Activated naive CD4-positive, alpha-beta T cell treated with anti-CD3 and anti-CD28 coated beads for 36 hours (primary cell): ENCODE measurements at regions not wholly inside any gene's neighbourhood (a gene's known extent, or its start where the extent isn't known, plus 50 kb on each side); places are given as distances from the start of the nearest gene placed in this dataset.

Experiments
- CTCF ChIA-PET: fragments of 350-600 bp; sonication (Branson Sonifier 250); formaldehyde crosslinking; loops from one replicate; lab custom pipeline; 2021; ENCODE audit warnings: antibody characterized with exemption; lab: Charles Lee
- DNase-seq: peaks from one replicate; pipeline ENCODE4 v3.0.0-alpha.2; 2020
- H3K27ac Mint-ChIP-seq: one replicate; pipeline ENCODE4 v1.8.0; 2021; ENCODE audit warnings: mild to moderate bottlenecking, mixed read lengths
- H3K27me3 Mint-ChIP-seq: one replicate; pipeline ENCODE4 v1.8.0; 2021; ENCODE audit warnings: low read depth, mixed read lengths
- H3K36me3 Mint-ChIP-seq: one replicate; pipeline ENCODE4 v1.8.0; 2021; ENCODE audit warnings: low read depth, mixed read lengths
- H3K4me1 Mint-ChIP-seq: one replicate; pipeline ENCODE4 v1.8.0; 2021; ENCODE audit warnings: low read depth, mixed read lengths
- H3K4me3 Mint-ChIP-seq: one replicate; pipeline ENCODE4 v1.8.0; 2021; ENCODE audit warnings: mild to moderate bottlenecking, moderate library complexity, mixed read lengths
- H3K9me3 Mint-ChIP-seq: one replicate; pipeline ENCODE4 v1.8.0; 2021; ENCODE audit warnings: mixed read lengths
- intact Hi-C: fragments of 100-400 bp; cut with micrococcal nuclease; formaldehyde crosslinking; loops from one replicate; pipeline ENCODE4 v1.15.1; 2023

DNA sequence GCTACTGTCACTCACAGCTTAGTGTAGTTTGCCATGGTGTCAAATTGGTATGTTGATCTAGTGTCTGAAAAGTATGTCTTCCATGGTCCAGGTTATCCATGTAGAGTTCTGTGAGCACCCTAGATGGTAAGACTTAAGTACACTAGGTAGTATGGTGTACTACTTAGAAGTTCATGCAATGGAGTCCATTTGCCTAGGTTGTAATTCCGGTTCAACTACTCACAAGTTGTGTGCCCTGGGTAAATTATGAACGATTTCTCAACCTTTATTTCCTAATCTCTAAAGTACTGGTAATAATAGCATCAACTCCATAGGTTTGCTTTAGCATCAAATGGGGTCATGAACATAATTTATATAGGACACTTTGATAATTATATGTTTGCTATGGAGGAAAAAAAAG lies 666.2 kb upstream of the CELF2 start:
- Mint-ChIP-seq H3K4me3 (no peak overlapping the region), H3K36me3 (no peaks in the 10 kb centered on the region), H3K9me3 (no peaks in the 10 kb centered on the region), H3K27ac (no peak overlapping the region), H3K27me3 (peaks cover 2% of the 10 kb centered on the region), H3K4me1 (no peaks in the 10 kb centered on the region)
- CTCF ChIA-PET: interaction anchor here (0.8 kb wide), 1 partner anchor 250 kb away, joined by 6 read pairs; no protein-coding TSS in a partner anchor
- intact Hi-C loops: no loop called here
- no peak for DNase-seq

DNA sequence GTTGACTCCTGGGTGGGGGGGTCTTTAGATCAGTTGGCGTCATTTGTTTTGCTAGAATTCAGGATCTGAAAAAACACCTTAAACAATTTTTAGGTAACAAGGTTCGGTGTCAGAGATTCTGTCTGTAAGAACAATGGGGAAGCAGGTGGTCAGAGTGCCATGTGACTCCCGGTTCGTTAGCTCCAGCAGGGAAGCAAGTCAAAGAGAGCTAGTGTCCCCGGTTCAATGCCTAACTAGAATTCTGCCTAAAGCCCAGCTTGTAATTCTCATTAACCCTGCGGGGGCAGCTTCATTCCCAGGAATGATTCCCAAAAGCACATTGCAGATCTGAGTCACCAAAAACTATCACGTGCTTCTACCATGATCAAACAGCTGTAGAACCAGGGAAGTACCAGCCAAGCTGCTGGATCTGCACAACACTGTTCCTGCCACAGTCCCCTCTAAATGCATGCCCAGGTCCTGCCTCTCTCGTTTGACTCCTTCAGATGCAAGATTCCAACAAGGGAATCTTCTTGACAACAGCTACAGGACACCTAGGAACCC lies 664.3 kb upstream of the CELF2 start:
- Mint-ChIP-seq H3K9me3 (peaks cover 1% of the 10 kb centered on the region), H3K27ac (no peak overlapping the region), H3K4me1 (no peaks in the 10 kb centered on the region), H3K4me3 (no peak overlapping the region), H3K27me3 (peaks cover 7% of the 10 kb centered on the region), H3K36me3 (no peaks in the 10 kb centered on the region)
- CTCF ChIA-PET: interaction anchor here (0.6 kb wide), 1 partner anchor 142 kb away, joined by 3 read pairs; no protein-coding TSS in a partner anchor
- intact Hi-C loops: no loop called here
- DNase-seq: no peak

DNA sequence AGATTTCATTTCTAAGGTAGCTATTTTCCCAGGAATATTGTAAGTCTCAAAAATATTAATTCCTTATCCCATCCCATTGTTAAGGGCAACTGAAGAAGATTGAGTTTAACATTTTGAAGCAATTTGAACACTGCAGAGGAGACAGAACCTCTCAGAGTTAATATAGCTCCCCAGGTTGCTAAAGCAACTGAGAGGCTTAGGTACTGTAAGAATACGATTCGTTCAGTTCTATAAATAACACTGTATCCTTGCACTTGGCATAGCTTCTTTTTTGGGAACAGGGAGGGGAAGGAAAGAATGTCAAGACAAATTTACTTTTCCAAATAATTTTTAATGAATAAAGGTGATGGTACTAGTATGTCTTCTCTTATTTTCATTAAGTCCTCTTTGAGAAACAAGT lies 658.4 kb upstream of the CELF2 start:
- CTCF ChIA-PET: no interaction called here
- H3K4me1 Mint-ChIP-seq: no peaks in the 10 kb centered on the region
- peaks cover 19% of the 10 kb centered on the region for H3K27me3 Mint-ChIP-seq
- intact Hi-C loops: no loop called here
- DNase-seq: no peak
- no peaks in the 10 kb centered on the region for H3K36me3 Mint-ChIP-seq
- peaks cover 1% of the 10 kb centered on the region for H3K9me3 Mint-ChIP-seq
- H3K27ac Mint-ChIP-seq: no peak overlapping the region
- H3K4me3 Mint-ChIP-seq: no peak overlapping the region

DNA sequence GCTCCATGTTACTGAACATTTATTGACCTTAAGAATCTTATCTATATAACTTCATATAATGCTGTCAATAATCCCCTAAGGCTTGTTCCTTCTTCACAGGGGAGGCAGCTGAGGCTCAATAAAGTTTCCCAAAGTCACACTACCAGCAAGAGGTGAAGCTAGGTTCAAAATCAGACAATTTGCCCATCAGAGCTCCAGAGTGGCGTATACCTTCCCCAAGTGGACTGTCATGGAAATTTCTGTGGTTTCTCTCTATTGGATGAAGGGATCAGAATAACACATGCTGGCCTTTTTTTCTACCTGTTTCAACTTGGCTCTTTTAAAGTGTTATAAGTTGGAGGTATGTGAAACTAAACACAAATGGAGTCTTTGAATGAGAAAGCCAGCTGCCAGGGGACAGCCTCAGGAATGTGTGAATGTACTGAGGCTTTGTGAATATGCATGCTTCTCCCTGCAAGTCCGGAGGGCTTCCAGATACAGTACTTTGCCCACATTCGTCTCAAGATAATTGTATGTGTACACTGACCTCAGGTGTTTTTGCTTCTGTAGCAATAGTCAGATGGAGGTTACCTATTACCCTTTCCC lies 656.3 kb upstream of the CELF2 start:
- CTCF ChIA-PET: interaction anchor here (0.6 kb wide), 1 partner anchor 58 kb away, joined by 3 read pairs; no protein-coding TSS in a partner anchor
- Mint-ChIP-seq H3K4me3 (no peak overlapping the region), H3K27me3 (peaks cover 24% of the 10 kb centered on the region), H3K27ac (no peak overlapping the region), H3K9me3 (peaks cover 1% of the 10 kb centered on the region), H3K36me3 (no peaks in the 10 kb centered on the region), H3K4me1 (no peaks in the 10 kb centered on the region)
- no peak for DNase-seq
- intact Hi-C loops: no loop called here

DNA sequence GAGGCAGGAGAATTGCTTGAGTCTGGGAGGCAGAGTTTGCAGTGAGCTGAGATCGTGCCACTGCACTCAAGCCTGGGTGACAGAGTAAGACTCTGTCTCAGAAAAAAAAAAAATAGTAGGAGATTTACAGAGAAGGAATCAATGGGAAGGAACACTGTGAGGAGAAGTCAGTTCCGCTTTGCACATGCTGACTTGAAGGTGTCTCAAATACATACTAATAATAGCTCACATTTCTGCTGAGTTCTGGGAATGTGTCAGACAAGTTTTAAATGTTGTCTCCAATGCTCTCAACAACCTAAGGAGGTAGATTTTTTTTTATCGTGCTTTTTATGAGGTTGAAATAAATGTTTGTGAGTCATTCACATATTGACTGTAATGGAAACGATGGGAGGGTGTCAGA lies 654.9 kb upstream of the CELF2 start:
- intact Hi-C loops: no loop called here
- no peaks in the 10 kb centered on the region for H3K9me3 Mint-ChIP-seq
- no peak overlapping the region for H3K27ac Mint-ChIP-seq
- H3K27me3 Mint-ChIP-seq: peaks cover 25% of the 10 kb centered on the region
- DNase-seq: no peak
- H3K4me3 Mint-ChIP-seq: no peak overlapping the region
- no peaks in the 10 kb centered on the region for H3K36me3 Mint-ChIP-seq
- no peaks in the 10 kb centered on the region for H3K4me1 Mint-ChIP-seq
- CTCF ChIA-PET: interaction anchor here (0.7 kb wide), 1 partner anchor 727 kb away, joined by 4 read pairs; no protein-coding TSS in a partner anchor

DNA sequence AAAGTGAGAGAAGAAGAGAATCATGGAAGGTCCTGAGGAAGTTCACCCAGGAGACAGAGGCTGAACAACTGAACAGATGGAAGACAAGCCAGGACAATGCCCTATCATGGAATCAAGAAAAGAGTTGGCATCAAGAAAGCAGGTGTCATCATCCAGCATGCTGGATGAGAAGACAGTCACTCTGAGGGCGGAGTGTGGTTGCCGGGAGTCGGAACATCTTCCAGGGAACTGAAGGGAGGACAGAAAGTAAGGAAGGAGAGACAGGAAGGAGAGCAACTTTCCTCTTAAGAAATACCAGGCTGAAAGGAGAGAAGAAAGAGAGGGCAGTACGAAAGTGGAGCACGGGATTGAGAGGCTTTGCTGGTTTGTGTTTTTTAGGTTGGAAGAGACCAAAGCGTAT lies 654.5 kb upstream of the CELF2 start:
- no peak for DNase-seq
- Mint-ChIP-seq H3K27me3 (peaks cover 23% of the 10 kb centered on the region), H3K4me1 (no peaks in the 10 kb centered on the region), H3K27ac (no peak overlapping the region), H3K4me3 (no peak overlapping the region), H3K36me3 (no peaks in the 10 kb centered on the region), H3K9me3 (no peaks in the 10 kb centered on the region)
- intact Hi-C loops: no loop called here
- CTCF ChIA-PET: interaction anchor here (0.7 kb wide), 1 partner anchor 728 kb away, joined by 4 read pairs; no protein-coding TSS in a partner anchor

DNA sequence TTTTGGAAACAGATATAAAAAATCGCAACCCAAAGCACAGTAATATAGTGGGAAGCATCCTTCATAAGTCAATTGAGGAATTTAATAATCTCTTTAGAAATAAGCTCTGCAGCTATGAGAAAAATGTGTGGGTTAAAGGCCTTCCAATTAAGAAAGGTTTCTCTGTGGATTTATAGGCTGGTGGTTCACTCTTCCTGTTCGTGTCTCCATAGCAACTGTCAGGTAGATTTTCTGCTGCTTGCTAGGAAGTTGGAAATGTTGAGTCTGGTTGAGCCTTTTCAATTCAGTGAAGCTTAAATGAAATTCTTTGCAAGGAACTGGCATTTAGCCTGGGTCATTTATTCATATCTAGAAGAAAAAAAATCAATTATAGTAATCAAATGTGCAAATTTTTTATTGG lies 652.8 kb upstream of the CELF2 start:
- CTCF ChIA-PET: no interaction called here
- Mint-ChIP-seq H3K4me1 (no peaks in the 10 kb centered on the region), H3K4me3 (no peak overlapping the region)

DNA sequence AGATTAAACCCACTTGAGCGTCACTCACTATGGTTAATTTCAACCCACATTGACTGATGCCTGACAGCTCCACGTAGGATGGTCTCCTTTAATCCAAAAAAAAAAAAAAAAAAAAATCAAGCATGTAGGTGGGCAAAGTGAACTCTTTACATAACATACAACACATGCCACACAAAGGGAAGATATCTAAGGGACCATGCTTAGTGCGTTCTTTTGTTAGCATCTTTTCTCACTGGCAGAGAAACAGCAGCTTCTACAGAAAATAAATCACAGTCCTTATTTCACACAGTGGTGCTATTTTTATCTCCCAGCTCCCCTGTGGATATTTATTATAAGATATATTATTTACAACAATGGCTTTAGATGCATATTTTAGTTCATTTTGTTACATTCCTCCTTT lies 652.0 kb upstream of the CELF2 start:
- no peak for DNase-seq
- Mint-ChIP-seq H3K36me3 (no peaks in the 10 kb centered on the region), H3K27me3 (peaks cover 27% of the 10 kb centered on the region), H3K9me3 (no peaks in the 10 kb centered on the region), H3K4me3 (no peak overlapping the region), H3K4me1 (no peaks in the 10 kb centered on the region), H3K27ac (no peak overlapping the region)
- intact Hi-C loops: no loop called here
- CTCF ChIA-PET: no interaction called here

More for the DNA sequence above, 652.8 kb upstream of the CELF2 start:
- intact Hi-C loops: no loop called here
- Mint-ChIP-seq H3K36me3 (no peaks in the 10 kb centered on the region), H3K9me3 (no peaks in the 10 kb centered on the region), H3K27me3 (peaks cover 26% of the 10 kb centered on the region), H3K27ac (no peak overlapping the region)
- DNase-seq: no peak

DNA sequence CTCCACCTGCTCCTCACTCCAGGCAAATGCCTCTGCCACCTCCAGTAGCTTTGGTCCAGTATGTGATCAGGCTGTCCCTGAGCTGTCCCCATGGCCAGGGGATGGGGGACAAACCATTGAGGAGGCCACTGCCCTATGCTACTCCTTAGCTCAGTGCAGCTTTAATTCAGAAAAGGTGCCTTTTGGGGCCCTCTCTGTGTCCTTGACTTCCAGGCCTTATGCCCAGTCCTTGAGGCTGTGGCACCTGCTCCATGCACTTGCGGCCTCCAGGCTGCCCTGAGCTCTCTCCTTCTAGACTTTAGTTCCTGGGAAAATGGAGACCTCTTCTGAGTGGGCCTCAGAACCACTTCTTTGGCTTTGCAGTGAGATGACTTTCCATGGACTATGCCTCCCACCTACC lies 650.8 kb upstream of the CELF2 start:
- intact Hi-C loops: no loop called here
- Mint-ChIP-seq H3K9me3 (no peaks in the 10 kb centered on the region), H3K4me1 (no peaks in the 10 kb centered on the region), H3K27ac (no peak overlapping the region), H3K4me3 (no peak overlapping the region), H3K27me3 (peaks cover 27% of the 10 kb centered on the region), H3K36me3 (no peaks in the 10 kb centered on the region)
- CTCF ChIA-PET: no interaction called here
- no peak for DNase-seq

DNA sequence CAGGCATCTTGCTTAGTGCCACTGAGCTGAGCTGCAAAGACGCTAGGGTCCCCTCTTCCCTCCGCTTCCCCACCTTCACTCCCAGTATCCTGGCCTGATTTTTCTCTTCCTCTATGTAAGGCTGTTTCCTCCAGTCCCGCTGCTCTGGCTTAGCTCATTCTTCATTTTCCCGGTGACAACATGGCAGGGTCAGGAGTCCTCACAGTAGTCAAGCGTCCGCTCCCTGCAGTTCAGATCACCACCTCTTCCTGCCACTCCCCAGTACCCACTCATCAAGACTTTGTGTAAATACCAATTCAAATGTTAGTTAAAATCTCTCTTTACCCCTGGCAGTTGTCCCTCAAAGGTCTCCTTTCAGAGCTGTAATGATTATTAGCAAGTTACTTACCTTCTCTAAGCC lies 650.4 kb upstream of the CELF2 start:
- Mint-ChIP-seq H3K36me3 (no peaks in the 10 kb centered on the region), H3K4me1 (no peaks in the 10 kb centered on the region), H3K9me3 (no peaks in the 10 kb centered on the region), H3K27ac (no peak overlapping the region), H3K27me3 (peaks cover 27% of the 10 kb centered on the region), H3K4me3 (no peak overlapping the region)
- intact Hi-C loops: no loop called here
- CTCF ChIA-PET: no interaction called here
- no peak for DNase-seq

DNA sequence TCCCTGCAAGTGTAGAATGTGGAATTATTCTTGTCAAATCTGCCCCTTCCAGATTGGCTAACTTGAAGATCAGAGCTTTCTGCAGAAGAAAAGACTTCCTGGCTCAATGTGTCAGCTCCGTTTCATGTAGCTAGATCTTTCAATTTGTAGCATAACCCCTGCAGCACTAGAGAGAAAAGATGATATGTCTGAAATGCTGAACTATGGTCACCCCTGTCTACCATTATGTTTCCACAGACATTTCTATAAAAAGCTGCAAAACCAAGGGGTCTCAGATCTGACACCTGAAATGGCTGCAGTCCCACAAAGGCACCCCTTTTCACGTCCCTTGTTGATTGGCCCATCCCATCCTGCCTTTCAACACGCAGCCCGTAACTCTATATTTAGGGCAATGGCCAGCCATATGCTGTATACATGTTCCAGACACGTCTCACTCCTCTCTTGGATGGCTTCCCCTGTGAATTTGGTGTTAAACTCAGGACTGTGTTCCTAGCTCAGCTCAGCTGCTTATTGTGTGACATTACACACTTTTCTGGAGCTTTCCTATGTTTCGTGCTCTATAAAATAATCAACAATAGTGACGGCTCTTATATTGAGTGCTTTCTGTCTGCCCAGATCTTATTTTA lies 648.6 kb upstream of the CELF2 start:
- Mint-ChIP-seq H3K27me3 (peaks cover 23% of the 10 kb centered on the region), H3K27ac (no peak overlapping the region), H3K4me3 (no peak overlapping the region), H3K4me1 (no peaks in the 10 kb centered on the region), H3K9me3 (no peaks in the 10 kb centered on the region), H3K36me3 (no peaks in the 10 kb centered on the region)
- CTCF ChIA-PET: interaction anchor here (0.5 kb wide), 1 partner anchor 1707 kb away, joined by 3 read pairs; no protein-coding TSS in a partner anchor
- intact Hi-C loops: no loop called here
- DNase-seq: no peak

DNA sequence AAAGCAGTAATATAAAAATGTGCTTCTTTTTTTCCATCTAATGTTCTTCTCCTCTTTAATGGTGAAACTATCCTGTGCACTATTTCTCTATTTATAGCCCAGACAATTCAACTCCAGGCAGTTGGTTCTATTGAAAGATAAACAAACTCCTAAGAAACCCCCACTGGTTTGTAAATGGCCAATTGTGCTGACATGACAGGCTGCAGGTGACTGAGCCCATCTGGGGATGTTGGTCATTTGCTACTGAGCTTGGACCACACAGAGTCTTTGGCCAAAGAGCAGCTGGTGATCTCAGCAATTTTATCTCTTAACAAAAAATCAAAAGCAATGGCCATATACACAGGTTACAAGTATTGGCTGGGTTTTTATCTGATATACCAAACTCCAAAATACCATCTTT lies 631.8 kb upstream of the CELF2 start:
- Mint-ChIP-seq H3K27ac (no peak overlapping the region), H3K4me1 (no peaks in the 10 kb centered on the region), H3K9me3 (peaks cover 3% of the 10 kb centered on the region), H3K27me3 (peaks cover 10% of the 10 kb centered on the region), H3K4me3 (no peak overlapping the region), H3K36me3 (no peaks in the 10 kb centered on the region)
- CTCF ChIA-PET: interaction anchor here (0.6 kb wide), 1 partner anchor 28 kb away, joined by 4 read pairs; no protein-coding TSS in a partner anchor
- intact Hi-C loops: no loop called here
- no peak for DNase-seq

DNA sequence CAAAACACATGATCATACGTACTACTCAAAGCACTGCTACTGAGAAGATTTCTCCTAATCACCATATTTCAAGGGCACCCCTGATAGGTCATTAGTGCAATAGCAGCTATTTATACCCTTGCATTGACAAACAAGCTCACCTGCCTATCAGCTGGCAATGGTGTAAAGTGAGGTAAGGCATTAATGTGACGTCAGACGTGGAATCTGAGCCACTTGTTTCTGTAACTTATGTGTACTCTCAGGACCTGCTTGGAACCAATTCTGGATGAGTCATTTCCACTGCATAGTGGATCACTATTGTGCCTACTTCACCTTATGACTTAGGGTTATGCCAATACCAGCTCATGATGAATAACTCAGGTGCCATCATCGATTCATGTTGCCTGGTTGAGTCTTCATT lies 628.5 kb upstream of the CELF2 start:
- H3K27ac Mint-ChIP-seq: no peak overlapping the region
- intact Hi-C loops: no loop called here
- no peaks in the 10 kb centered on the region for H3K36me3 Mint-ChIP-seq
- H3K4me1 Mint-ChIP-seq: no peaks in the 10 kb centered on the region
- peaks cover 14% of the 10 kb centered on the region for H3K27me3 Mint-ChIP-seq
- DNase-seq: no peak
- CTCF ChIA-PET: no interaction called here
- H3K9me3 Mint-ChIP-seq: peaks cover 2% of the 10 kb centered on the region
- no peak overlapping the region for H3K4me3 Mint-ChIP-seq
